IMR-90 (cell line): ENCODE measurements at regions not wholly inside any gene's neighbourhood (a gene's known extent, or its start where the extent isn't known, plus 50 kb on each side); places are given as distances from the start of the nearest gene placed in this dataset.

ENCODE experiments used
- ATAC-seq: fragments of 200-7000 bp; cut with Tn5 transposase; 2 replicates; pipeline ENCODE4 v1.9.1; 2020; ENCODE audit warnings: low read depth, mild to moderate bottlenecking, moderate library complexity
- BruUV-seq: library from RNA; stranded (reverse); fragments of 400-500 nt; replicated peaks from 2 replicates; lab custom pipeline; 2021; lab: Mats Ljungman, UMichigan
- CTCF ChIA-PET: fragments of 300-600 bp; formaldehyde crosslinking; extraction: SDS; loops from one replicate; lab custom pipeline; 2021; ENCODE audit warnings: antibody characterized with exemption; lab: Yijun Ruan, JAX
- POLR2A ChIA-PET: fragments of 300-600 bp; sonication (Branson Sonifier 250); formaldehyde crosslinking; loops from one replicate; lab custom pipeline; 2022; ENCODE audit warnings: antibody characterized with exemption; ENCODE audit not compliant: unreplicated experiment; lab: Charles Lee
- DNase-seq: peaks from one replicate; pipeline ENCODE4 v3.0.0; 2013
- H2AFZ ChIP-seq: replicated peaks from 2 replicates; pipeline ENCODE3; 2013; ENCODE audit warnings: low read length, mild to moderate bottlenecking; ENCODE audit not compliant: poor library complexity
- H2AK5ac ChIP-seq: 2 replicates; pipeline ENCODE4 v1.6.1; 2013; ENCODE audit warnings: low read depth, low read length, inconsistent platforms
- H2AK9ac ChIP-seq: replicated peaks from 2 replicates; pipeline ENCODE3; 2013; ENCODE audit warnings: mild to moderate bottlenecking, low read depth, low read length, moderate library complexity; ENCODE audit not compliant: poor library complexity
- H2BK120ac ChIP-seq: 2 replicates; pipeline ENCODE4 v1.6.1; 2013; ENCODE audit warnings: low read depth, low read length, inconsistent platforms
- H2BK15ac ChIP-seq: 3 replicates; pipeline ENCODE4 v1.6.1; 2013; ENCODE audit warnings: low read depth, low read length, inconsistent platforms
- H2BK20ac ChIP-seq: 2 replicates; pipeline ENCODE4 v1.6.1; 2013; ENCODE audit warnings: low read depth, mild to moderate bottlenecking, inconsistent platforms, low read length, moderate library complexity
- H2BK5ac ChIP-seq: 2 replicates; pipeline ENCODE4 v1.6.1; 2013; ENCODE audit warnings: mild to moderate bottlenecking, low read depth, low read length, inconsistent platforms; ENCODE audit not compliant: poor library complexity, severe bottlenecking
- H3K14ac ChIP-seq: replicated peaks from 2 replicates; pipeline ENCODE4 v1.6.1; 2013; ENCODE audit warnings: low read depth, low read length, inconsistent platforms
- H3K18ac ChIP-seq: 2 replicates; pipeline ENCODE4 v1.6.1; 2013; ENCODE audit warnings: low read depth, low read length, control low read depth
- H3K23ac ChIP-seq: 2 replicates; pipeline ENCODE4 v1.6.1; 2013; ENCODE audit warnings: low read depth, low read length, inconsistent platforms
- H3K27ac ChIP-seq: 2 replicates; pipeline ENCODE4 v1.5.1; 2013; ENCODE audit warnings: mild to moderate bottlenecking, control low read depth, low read length; ENCODE audit not compliant: insufficient read depth
- H3K27me3 ChIP-seq: 2 replicates; pipeline ENCODE4 v1.6.1; 2013; ENCODE audit warnings: low read length; ENCODE audit not compliant: control insufficient read depth, insufficient read depth
- H3K36me3 ChIP-seq: 2 replicates; pipeline ENCODE4 v1.6.1; 2013; ENCODE audit warnings: low read length, mixed read lengths; ENCODE audit not compliant: control insufficient read depth, insufficient read depth
- H3K4ac ChIP-seq: 2 replicates; pipeline ENCODE4 v1.6.1; 2013; ENCODE audit warnings: low read depth, low read length, inconsistent platforms
- H3K4me1 ChIP-seq: 2 replicates; pipeline ENCODE4 v1.6.1; 2013; ENCODE audit warnings: low read length, mixed read lengths; ENCODE audit not compliant: control insufficient read depth, insufficient read depth
- H3K4me2 ChIP-seq: 2 replicates; pipeline ENCODE4 v1.6.1; 2013; ENCODE audit warnings: low read depth, mild to moderate bottlenecking, control low read depth, low read length, moderate library complexity
- H3K4me3 ChIP-seq: 2 replicates; pipeline ENCODE4 v1.5.1; 2013; ENCODE audit warnings: low read depth, mild to moderate bottlenecking, control low read depth, low read length, moderate library complexity; ENCODE audit not compliant: insufficient read depth
- H3K56ac ChIP-seq: 2 replicates; pipeline ENCODE4 v1.6.1; 2013; ENCODE audit warnings: low read length, inconsistent platforms; ENCODE audit not compliant: insufficient read depth; ENCODE audit errors: extremely low read depth
- H3K79me1 ChIP-seq, 2 experiments: 2 replicates each; pipeline ENCODE4 v1.6.1; 2013; ENCODE audit warnings: low read length in 2 of 2, inconsistent platforms in 1 of 2, low read depth in 1 of 2
- H3K9ac ChIP-seq: 2 replicates; pipeline ENCODE4 v1.6.1; 2013; ENCODE audit warnings: low read depth, low read length, control low read depth
- H3K9me1 ChIP-seq: 2 replicates; pipeline ENCODE4 v1.6.1; 2013; ENCODE audit warnings: low read length, inconsistent platforms; ENCODE audit not compliant: insufficient read depth
- H3K9me3 ChIP-seq: 2 replicates; pipeline ENCODE4 v1.6.1; 2013; ENCODE audit warnings: low read length; ENCODE audit not compliant: control insufficient read depth, insufficient read depth
- H4K20me1 ChIP-seq: 2 replicates; pipeline ENCODE4 v1.6.1; 2013; ENCODE audit warnings: low read length, inconsistent platforms; ENCODE audit not compliant: insufficient read depth
- H4K5ac ChIP-seq: 2 replicates; pipeline ENCODE4 v1.6.1; 2013; ENCODE audit warnings: mild to moderate bottlenecking, low read depth, low read length, control low read depth
- H4K8ac ChIP-seq, 2 experiments: 2 replicates each; pipeline ENCODE4 v1.6.1; 2013; ENCODE audit warnings: low read depth in 2 of 2, low read length in 2 of 2, control low read depth in 1 of 2, inconsistent platforms in 1 of 2
- H4K91ac ChIP-seq: 2 replicates; pipeline ENCODE4 v1.6.1; 2013; ENCODE audit warnings: low read depth, low read length, inconsistent platforms; ENCODE audit not compliant: insufficient read depth
- BHLHE40 ChIP-seq: fragments of 150-350 bp; IDR thresholded peaks from 2 replicates; pipeline ENCODE4 v1.6.1; 2016; ENCODE audit warnings: mild to moderate bottlenecking, low read depth, low read length
- MAFK ChIP-seq: IDR thresholded peaks from 2 replicates; pipeline ENCODE4 v1.6.1; 2012; ENCODE audit warnings: low read depth, low read length, improper control_type of control experiment
- MXI1 ChIP-seq: IDR thresholded peaks from 2 replicates; pipeline ENCODE4 v1.6.1; 2012; ENCODE audit warnings: low read depth, mild to moderate bottlenecking, low read length, moderate library complexity, borderline replicate concordance
- RFX5 ChIP-seq: IDR thresholded peaks from 2 replicates; pipeline ENCODE4 v1.8.0; 2012; ENCODE audit warnings: low read depth, mild to moderate bottlenecking, low read length, moderate library complexity
- SMC3 ChIP-seq: fragments of 150-350 bp; IDR thresholded peaks from 2 replicates; pipeline ENCODE4 v1.6.1; 2016; ENCODE audit warnings: low read depth, mild to moderate bottlenecking, antibody characterized with exemption, low read length, moderate library complexity
- dilution Hi-C: fragments of 300-500 bp; cut with HindIII; formaldehyde crosslinking; loops from one replicate; pipeline ENCODE4 v1.14.3; 2018; ENCODE audit warnings: low sequenced_read_pairs; ENCODE audit not compliant: unreplicated experiment
- in situ Hi-C: fragments of 300-500 bp; cut with MboI; formaldehyde crosslinking; loops from 3 replicates; pipeline ENCODE4 v1.14.3; 2019; ENCODE audit warnings: low sequenced_read_pairs, inconsistent platforms, mixed read lengths
- intact Hi-C: fragments of 100-400 bp; cut with micrococcal nuclease; formaldehyde crosslinking; loops from 2 replicates; pipeline ENCODE4 v1.10.0; 2022

DNA sequence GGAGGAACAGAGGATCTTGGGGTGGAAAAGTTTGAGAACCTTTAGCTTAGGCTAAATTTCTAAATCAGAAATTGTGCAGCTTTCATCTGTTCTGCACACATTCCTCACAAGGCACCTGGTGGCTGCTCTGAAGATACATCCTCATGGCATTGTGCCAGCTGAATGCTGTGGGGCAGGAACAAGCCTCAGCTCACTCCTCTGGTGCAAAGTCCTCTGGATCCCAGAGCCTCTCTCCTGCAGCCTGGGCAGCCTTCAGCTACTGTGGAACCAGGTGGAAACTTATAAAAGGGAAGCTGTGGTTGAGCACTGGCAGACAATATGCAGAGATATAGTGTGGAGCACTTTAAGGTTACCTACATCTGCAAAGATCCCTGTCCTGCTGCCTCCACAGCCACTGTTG is 72.3 kb downstream of the KCTD12 start:
- Histone ChIP-seq H4K20me1 (no peaks in the 10 kb centered on the region), H3K23ac (no peak overlapping the region), H3K27ac (no peak overlapping the region), H2AK9ac (no peak overlapping the region), H3K18ac (no peak overlapping the region), H2BK5ac (no peak overlapping the region), H3K9ac (no peak overlapping the region), H3K27me3 (peaks cover 23% of the 10 kb centered on the region), H4K91ac (no peak overlapping the region), H2BK20ac (no peak overlapping the region), H2BK15ac (no peak overlapping the region), H2AFZ (no peak overlapping the region), H3K9me3 (no peaks in the 10 kb centered on the region), H3K4me2 (no peak overlapping the region), H3K79me1 (no peaks in the 10 kb centered on the region), H2AK5ac (no peak overlapping the region), H2BK120ac (no peak overlapping the region), H3K36me3 (no peaks in the 10 kb centered on the region), H3K9me1 (no peaks in the 10 kb centered on the region), H3K4me3 (no peak overlapping the region), H3K4me1 (no peaks in the 10 kb centered on the region), H4K8ac (no peak overlapping the region), H3K56ac (no peak overlapping the region), H3K4ac (no peak overlapping the region), H4K5ac (no peak overlapping the region), H3K14ac (no peak overlapping the region)
- ATAC-seq (no peak), DNase-seq (no peak)
- BruUV-seq = no TSS peak
- ChIA-PET POLR2A (no interaction called here), CTCF (interaction anchor here (1.0 kb wide), 1 partner anchor 11 kb away, joined by 3 read pairs; no protein-coding TSS in a partner anchor)
- dilution Hi-C loops (no loop called here), intact Hi-C loops (no loop called here), in situ Hi-C loops (no loop called here)
- TF ChIP-seq RFX5 (no peak), MAFK (no peak), SMC3 (no peak), BHLHE40 (no peak), MXI1 (no peak)
